ENCODE measurements at regions not wholly inside any gene's neighbourhood (a gene's known extent, or its start where the extent isn't known, plus 50 kb on each side); places are given as distances from the start of the nearest gene placed in this dataset.

DNA sequence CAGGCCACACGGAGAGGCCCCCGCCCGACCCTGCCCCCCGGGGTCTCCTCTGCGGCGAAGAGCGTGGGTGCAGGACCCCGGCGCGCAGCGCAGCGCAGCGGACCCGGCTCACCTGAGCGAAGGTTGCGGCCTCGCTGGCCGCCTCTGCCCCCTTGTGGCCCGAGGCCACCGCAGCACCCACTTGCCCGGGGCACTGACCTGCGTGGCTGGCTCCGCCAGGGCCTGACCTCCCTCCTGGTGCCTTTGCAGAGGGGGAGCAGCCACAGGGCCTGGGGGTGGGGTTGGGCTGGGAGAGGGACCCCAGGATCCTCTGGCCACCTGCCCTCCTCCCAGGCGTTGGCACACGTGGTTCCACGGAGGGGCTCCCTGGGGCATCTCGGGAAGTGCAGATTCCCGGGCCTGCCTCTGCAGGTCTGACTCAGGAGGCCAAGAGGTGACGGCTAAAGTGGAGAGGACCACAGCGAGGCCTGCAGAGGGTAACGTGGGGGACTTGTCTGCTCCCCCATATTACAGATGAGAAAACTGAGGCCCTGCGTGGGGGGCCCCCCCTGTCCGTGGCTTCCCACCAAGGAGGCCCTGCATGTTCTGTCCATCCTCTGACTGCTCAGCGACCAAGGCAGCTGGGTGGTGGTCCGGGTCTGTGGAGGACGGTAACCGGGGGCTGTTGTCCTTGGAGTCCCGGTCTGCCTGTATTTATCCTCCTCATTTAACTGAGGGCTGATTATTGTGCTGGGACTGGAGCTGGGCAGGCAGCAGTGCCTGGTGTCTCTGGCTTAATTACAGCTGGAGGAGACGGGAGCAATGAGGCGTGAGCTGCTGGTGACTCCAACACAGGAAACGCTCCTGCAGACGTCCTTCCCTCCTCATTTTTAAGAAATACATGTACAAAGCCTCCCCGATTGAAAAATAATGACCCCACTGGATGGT lies 67.9 kb upstream of the BEGAIN start:
- peak; percentile 86 to 94 for ATAC-seq
- TF ChIP-seq, protein P1, sequence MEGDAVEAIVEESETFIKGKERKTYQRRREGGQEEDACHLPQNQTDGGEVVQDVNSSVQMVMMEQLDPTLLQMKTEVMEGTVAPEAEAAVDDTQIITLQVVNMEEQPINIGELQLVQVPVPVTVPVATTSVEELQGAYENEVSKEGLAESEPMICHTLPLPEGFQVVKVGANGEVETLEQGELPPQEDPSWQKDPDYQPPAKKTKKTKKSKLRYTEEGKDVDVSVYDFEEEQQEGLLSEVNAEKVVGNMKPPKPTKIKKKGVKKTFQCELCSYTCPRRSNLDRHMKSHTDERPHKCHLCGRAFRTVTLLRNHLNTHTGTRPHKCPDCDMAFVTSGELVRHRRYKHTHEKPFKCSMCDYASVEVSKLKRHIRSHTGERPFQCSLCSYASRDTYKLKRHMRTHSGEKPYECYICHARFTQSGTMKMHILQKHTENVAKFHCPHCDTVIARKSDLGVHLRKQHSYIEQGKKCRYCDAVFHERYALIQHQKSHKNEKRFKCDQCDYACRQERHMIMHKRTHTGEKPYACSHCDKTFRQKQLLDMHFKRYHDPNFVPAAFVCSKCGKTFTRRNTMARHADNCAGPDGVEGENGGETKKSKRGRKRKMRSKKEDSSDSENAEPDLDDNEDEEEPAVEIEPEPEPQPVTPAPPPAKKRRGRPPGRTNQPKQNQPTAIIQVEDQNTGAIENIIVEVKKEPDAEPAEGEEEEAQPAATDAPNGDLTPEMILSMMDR (IDR thresholded peaks at IDR 0.05): peak; percentile 89
- TF ChIP-seq SMC3 (IDR thresholded peaks at IDR 0.05) (peak; percentile 97), HOXA7 (CRISPR knock-in tag; IDR thresholded peaks at IDR 0.05) (no peak), RAD21 (conservative IDR thresholded peaks at IDR 0.05 in 1 of 2, IDR thresholded peaks at IDR 0.05 in 1 of 2) (peak; percentile 65 to 89)
- TF ChIP-seq, protein P2, sequence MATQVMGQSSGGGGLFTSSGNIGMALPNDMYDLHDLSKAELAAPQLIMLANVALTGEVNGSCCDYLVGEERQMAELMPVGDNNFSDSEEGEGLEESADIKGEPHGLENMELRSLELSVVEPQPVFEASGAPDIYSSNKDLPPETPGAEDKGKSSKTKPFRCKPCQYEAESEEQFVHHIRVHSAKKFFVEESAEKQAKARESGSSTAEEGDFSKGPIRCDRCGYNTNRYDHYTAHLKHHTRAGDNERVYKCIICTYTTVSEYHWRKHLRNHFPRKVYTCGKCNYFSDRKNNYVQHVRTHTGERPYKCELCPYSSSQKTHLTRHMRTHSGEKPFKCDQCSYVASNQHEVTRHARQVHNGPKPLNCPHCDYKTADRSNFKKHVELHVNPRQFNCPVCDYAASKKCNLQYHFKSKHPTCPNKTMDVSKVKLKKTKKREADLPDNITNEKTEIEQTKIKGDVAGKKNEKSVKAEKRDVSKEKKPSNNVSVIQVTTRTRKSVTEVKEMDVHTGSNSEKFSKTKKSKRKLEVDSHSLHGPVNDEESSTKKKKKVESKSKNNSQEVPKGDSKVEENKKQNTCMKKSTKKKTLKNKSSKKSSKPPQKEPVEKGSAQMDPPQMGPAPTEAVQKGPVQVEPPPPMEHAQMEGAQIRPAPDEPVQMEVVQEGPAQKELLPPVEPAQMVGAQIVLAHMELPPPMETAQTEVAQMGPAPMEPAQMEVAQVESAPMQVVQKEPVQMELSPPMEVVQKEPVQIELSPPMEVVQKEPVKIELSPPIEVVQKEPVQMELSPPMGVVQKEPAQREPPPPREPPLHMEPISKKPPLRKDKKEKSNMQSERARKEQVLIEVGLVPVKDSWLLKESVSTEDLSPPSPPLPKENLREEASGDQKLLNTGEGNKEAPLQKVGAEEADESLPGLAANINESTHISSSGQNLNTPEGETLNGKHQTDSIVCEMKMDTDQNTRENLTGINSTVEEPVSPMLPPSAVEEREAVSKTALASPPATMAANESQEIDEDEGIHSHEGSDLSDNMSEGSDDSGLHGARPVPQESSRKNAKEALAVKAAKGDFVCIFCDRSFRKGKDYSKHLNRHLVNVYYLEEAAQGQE (IDR thresholded peaks at IDR 0.05): no peak
- ChIA-PET CTCF (interaction anchor here (0.6 to 31.4 kb wide), 40 partner anchors 8 to 1009 kb away, joined by 3 to 602 read pairs (median 4); no protein-coding TSS in a partner anchor), POLR2A (interaction anchor here (0.5 kb wide), 1 partner anchor 270 kb away, joined by 3 read pairs; no protein-coding TSS in a partner anchor)
- peak; percentile 30 to 90 for DNase-seq (ENCODE audit: low read depth in 1 of 2, low spot score in 1 of 2)
- WGBS (ENCODE audit: missing lambda C conversion rate): 84% methylated on average over 11 of the region's 43 CpGs
- peak overlapping the region; percentile 67 to 86 for H3K27ac ChIP-seq
- H3K4me1 ChIP-seq: peaks cover 3% of the 10 kb centered on the region; the same call in 1 of the 3 replicates
- peak overlapping the region; percentile 41 for H3K4me3 ChIP-seq
- no peaks in the 10 kb centered on the region for H3K9me3 ChIP-seq
- peak overlapping the region; percentile 96 for H3K4me2 ChIP-seq
- no peak for FAIRE-seq

- ChIA-PET POLR2A (no interaction called here), CTCF (interaction anchor here (0.6 to 31.4 kb wide), 26 partner anchors 8 to 1009 kb away, joined by 3 to 602 read pairs (median 4); no protein-coding TSS in a partner anchor)
- Histone ChIP-seq H3K4me1 (peaks cover 3% of the 10 kb centered on the region; the same call in 1 of the 3 replicates), H3K27ac (no peak overlapping the region), H3K9me3 (no peaks in the 10 kb centered on the region), H3K4me3 (no peak overlapping the region), H3K4me2 (no peak overlapping the region)
- no peak for ATAC-seq
- 100% methylated on average over 1 of the region's 2 CpGs for WGBS (ENCODE audit: missing lambda C conversion rate)
- no peak for FAIRE-seq
- TF ChIP-seq BHLHE40 (IDR thresholded peaks at IDR 0.05; ENCODE audit: low read depth, low read length): no peak
- TF ChIP-seq RFX5 (IDR thresholded peaks at IDR 0.05): no peak
- no peak for TF ChIP-seq EP300 (IDR thresholded peaks at IDR 0.05)
- TF ChIP-seq, protein P3, sequence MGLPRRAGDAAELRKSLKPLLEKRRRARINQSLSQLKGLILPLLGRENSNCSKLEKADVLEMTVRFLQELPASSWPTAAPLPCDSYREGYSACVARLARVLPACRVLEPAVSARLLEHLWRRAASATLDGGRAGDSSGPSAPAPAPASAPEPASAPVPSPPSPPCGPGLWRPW (IDR thresholded peaks at IDR 0.05): no peak
- no peak for TF ChIP-seq HEYL (CRISPR knock-in tag; IDR thresholded peaks at IDR 0.05)
- no peak for TF ChIP-seq POLR2A (IDR thresholded peaks at IDR 0.05; ENCODE audit: low read length)
- TF ChIP-seq BCL3 (IDR thresholded peaks at IDR 0.05): no peak
- TF ChIP-seq PBX3 (IDR thresholded peaks at IDR 0.05): no peak
- TF ChIP-seq MAFK (IDR thresholded peaks at IDR 0.05; ENCODE audit: partially characterized antibody): no peak
- TF ChIP-seq ELK1 (IDR thresholded peaks at IDR 0.05; ENCODE audit: low read depth, low read length): no peak
- TF ChIP-seq MAZ (IDR thresholded peaks at IDR 0.05; ENCODE audit: borderline replicate concordance, low read depth, low read length): no peak
- no peak for TF ChIP-seq CEBPB (IDR thresholded peaks at IDR 0.05)
- TF ChIP-seq GATA3 (IDR thresholded peaks at IDR 0.05; ENCODE audit: borderline replicate concordance): no peak
- TF ChIP-seq FOXS1 (CRISPR knock-in tag; IDR thresholded peaks at IDR 0.05): no peak
- TF ChIP-seq RCOR1 (IDR thresholded peaks at IDR 0.05; ENCODE audit: low read depth, low read length): no peak
- TF ChIP-seq E2F6 (IDR thresholded peaks at IDR 0.05; ENCODE audit: borderline replicate concordance, low read depth): no peak
- DNase-seq (ENCODE audit: low read depth in 1 of 2, low spot score in 1 of 2): no peak
Measured at GRCh38 chr14:100655741-100656085, 68.5 kb upstream of the BEGAIN start.

All from A549 (cell line).